Uterus (tissue), 2 donors: ENCODE measurements at regions not wholly inside any gene's neighbourhood (a gene's known extent, or its start where the extent isn't known, plus 50 kb on each side); places are given as distances from the start of the nearest gene placed in this dataset.

Source experiments
- CTCF ChIP-seq, 4 experiments: fragments of 200-600 bp in 2 of 4; fragments of 450-650 bp in 2 of 4; sonication (generic) in 2 of 4; IDR thresholded peaks; one replicate each; pipeline ENCODE4 v1.5.1; 2016 to 2019; ENCODE audit warnings: antibody characterized with exemption in 4 of 4, mild to moderate bottlenecking in 2 of 4, moderate library complexity in 1 of 4
- POLR2A ChIP-seq, 2 donors: fragments of 450-650 bp; IDR thresholded peaks; one replicate each; pipeline ENCODE4 v1.6.1; 2016; ENCODE audit warnings: antibody characterized with exemption in 2 of 2, mild to moderate bottlenecking in 1 of 2, moderate library complexity in 1 of 2

GRCh38 chr4:34964613-34965012 is 1279.7 kb downstream of the ARAP2 start:
- TF ChIP-seq CTCF (IDR thresholded peaks at IDR 0.05) = no peak
- TF ChIP-seq POLR2A (IDR thresholded peaks at IDR 0.05) = no peak
